Type B pancreatic cell (in vitro differentiated cells): ENCODE measurements at regions not wholly inside any gene's neighbourhood (a gene's known extent, or its start where the extent isn't known, plus 50 kb on each side); places are given as distances from the start of the nearest gene placed in this dataset.
"Not testable (repeated sequence)": the region's sequence is repeated elsewhere in the genome, so short reads cannot be mapped to it uniquely, and the experiment has no call there.

Experiments used
- DNase-seq: peaks from one replicate; pipeline ENCODE4 v3.0.0; 2021; ENCODE audit warnings: mixed read lengths; ENCODE audit not compliant: unreplicated experiment; ENCODE audit errors: extremely low spot score
- H3K27ac Mint-ChIP-seq: 2 replicates; pipeline ENCODE4 v1.8.0; 2021; ENCODE audit warnings: mild to moderate bottlenecking, mixed read lengths
- H3K27me3 Mint-ChIP-seq: 2 replicates; pipeline ENCODE4 v1.8.0; 2021; ENCODE audit warnings: mixed read lengths
- H3K36me3 Mint-ChIP-seq: 2 replicates; pipeline ENCODE4 v1.8.0; 2021; ENCODE audit warnings: mixed read lengths
- H3K4me1 Mint-ChIP-seq: one replicate; pipeline ENCODE4 v1.8.0; 2021; ENCODE audit warnings: mixed read lengths; ENCODE audit not compliant: unreplicated experiment
- H3K4me3 Mint-ChIP-seq: 2 replicates; pipeline ENCODE4 v1.8.0; 2021; ENCODE audit warnings: mild to moderate bottlenecking, mixed read lengths
- H3K9me3 Mint-ChIP-seq: 2 replicates; pipeline ENCODE4 v1.8.0; 2021; ENCODE audit warnings: mixed read lengths
- TF ChIP-seq, protein P1 (sequence below): fragments of 200-600 bp; sonication (generic); conservative IDR thresholded peaks from 2 replicates; pipeline ENCODE4 v1.5.0; 2021; ENCODE audit warnings: antibody characterized with exemption, mild to moderate bottlenecking

DNA sequence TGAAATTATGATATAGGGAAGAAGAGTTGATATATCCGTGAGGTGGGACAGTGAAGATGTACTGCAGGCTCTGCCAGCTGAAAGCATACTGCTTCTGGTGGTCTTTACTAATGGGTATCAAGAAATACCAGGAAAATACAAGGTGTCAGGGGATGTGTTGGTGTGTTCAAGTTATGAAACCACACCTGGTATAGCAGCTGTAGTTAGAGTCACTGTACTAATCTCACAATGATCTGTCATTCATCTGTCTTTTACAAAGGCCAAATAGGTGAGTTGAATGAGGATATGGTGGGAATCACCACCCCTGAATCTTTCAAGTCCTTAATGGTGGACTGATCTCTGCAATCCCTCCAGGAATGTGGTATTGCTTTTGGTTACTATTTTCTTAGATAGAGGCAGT, 152.7 kb downstream of the NFKBIZ start:
- Mint-ChIP-seq H3K4me3 (no peak overlapping the region), H3K27me3 (no peaks in the 10 kb centered on the region), H3K27ac (no peak overlapping the region), H3K9me3 (peaks cover 11% of the 10 kb centered on the region), H3K36me3 (no peaks in the 10 kb centered on the region), H3K4me1 (peaks cover 6% of the 10 kb centered on the region)
- TF ChIP-seq, protein P1, sequence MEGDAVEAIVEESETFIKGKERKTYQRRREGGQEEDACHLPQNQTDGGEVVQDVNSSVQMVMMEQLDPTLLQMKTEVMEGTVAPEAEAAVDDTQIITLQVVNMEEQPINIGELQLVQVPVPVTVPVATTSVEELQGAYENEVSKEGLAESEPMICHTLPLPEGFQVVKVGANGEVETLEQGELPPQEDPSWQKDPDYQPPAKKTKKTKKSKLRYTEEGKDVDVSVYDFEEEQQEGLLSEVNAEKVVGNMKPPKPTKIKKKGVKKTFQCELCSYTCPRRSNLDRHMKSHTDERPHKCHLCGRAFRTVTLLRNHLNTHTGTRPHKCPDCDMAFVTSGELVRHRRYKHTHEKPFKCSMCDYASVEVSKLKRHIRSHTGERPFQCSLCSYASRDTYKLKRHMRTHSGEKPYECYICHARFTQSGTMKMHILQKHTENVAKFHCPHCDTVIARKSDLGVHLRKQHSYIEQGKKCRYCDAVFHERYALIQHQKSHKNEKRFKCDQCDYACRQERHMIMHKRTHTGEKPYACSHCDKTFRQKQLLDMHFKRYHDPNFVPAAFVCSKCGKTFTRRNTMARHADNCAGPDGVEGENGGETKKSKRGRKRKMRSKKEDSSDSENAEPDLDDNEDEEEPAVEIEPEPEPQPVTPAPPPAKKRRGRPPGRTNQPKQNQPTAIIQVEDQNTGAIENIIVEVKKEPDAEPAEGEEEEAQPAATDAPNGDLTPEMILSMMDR = no peak
- DNase-seq = no peak

DNA sequence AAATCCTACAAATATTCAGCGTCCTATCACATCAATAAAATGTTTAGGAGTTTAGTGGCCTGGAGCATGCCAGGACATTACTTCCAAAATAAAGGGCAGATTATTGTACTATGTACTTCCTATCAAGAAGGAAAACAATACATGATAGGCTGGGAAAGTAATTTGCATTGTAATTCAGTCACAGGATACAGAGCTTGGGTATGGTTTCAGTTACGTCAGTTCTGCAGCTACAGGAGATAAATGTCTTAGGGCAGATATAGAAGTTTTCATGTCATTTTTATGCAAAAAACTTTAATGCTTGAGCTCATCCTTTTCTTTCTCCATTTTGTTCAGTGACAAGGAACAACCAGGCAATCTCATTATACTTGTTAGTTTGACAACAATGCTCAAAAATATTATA, 155.2 kb downstream of the NFKBIZ start:
- no peak overlapping the region for H3K4me3 Mint-ChIP-seq
- peaks cover under 1% of the 10 kb centered on the region for H3K4me1 Mint-ChIP-seq
- no peaks in the 10 kb centered on the region for H3K36me3 Mint-ChIP-seq
- TF ChIP-seq, protein P1 = no peak
- H3K27ac Mint-ChIP-seq = no peak overlapping the region
- no peaks in the 10 kb centered on the region for H3K27me3 Mint-ChIP-seq
- DNase-seq = no peak
- peaks cover 11% of the 10 kb centered on the region for H3K9me3 Mint-ChIP-seq

DNA sequence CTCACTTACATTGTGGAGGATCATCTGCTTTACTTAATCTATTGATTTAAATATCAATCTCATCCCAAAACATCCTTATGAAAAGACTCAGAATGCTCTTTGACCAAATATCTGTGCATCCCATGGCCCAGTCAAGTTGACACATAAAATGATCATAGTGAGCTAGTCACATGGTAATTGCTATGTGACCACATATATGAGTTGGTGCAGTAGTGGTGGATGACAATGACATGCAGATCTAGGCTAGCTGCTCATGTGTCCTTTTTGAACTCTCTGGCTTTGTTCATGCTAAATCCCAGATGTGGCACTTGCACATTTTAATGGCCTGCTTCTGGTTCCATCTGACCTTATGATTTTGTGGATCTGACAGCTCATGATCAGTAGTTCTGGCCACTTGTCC, 156.2 kb downstream of the NFKBIZ start:
- H3K4me3 Mint-ChIP-seq = no peak overlapping the region
- no peaks in the 10 kb centered on the region for H3K36me3 Mint-ChIP-seq
- H3K9me3 Mint-ChIP-seq = peaks cover 11% of the 10 kb centered on the region
- TF ChIP-seq, protein P1 = no peak
- H3K4me1 Mint-ChIP-seq = no peaks in the 10 kb centered on the region
- no peak overlapping the region for H3K27ac Mint-ChIP-seq
- DNase-seq = no peak
- no peaks in the 10 kb centered on the region for H3K27me3 Mint-ChIP-seq

DNA sequence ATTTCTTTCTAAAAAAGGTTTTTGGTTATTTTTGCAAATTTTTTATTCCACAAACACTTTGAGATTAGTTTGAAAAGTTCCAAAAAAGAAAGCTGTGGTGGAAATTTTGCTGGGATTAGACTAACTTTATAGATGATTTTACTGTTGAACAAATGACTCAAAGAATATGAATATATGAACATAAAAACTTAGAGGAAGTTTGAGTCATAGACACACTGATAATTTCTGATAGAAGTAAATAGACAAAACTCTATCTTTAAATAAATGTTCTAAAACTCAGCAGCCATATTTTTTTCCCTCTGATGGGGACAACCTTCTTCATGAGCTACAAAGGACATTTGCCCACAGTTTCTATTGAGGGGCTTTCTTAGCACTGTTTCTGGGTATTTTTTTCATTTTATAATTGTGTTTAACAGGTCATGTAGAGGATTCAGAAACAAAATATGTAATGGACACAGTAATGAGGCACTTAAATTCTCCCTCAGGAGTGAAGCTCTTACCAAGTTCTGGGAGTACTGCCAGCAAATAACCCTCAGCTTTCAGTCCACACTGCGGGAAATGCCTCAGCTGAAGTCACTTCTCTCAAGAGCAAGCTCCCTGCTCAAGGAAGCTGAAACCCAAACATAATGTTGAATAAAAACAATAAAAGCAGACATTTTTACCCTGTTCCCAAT, 157.6 kb downstream of the NFKBIZ start:
- H3K36me3 Mint-ChIP-seq = no peaks in the 10 kb centered on the region
- TF ChIP-seq, protein P1 = no peak
- H3K4me1 Mint-ChIP-seq = no peaks in the 10 kb centered on the region
- no peak overlapping the region for H3K27ac Mint-ChIP-seq
- peaks cover 15% of the 10 kb centered on the region for H3K9me3 Mint-ChIP-seq
- H3K27me3 Mint-ChIP-seq = peaks cover 5% of the 10 kb centered on the region
- H3K4me3 Mint-ChIP-seq = no peak overlapping the region
- no peak for DNase-seq

DNA sequence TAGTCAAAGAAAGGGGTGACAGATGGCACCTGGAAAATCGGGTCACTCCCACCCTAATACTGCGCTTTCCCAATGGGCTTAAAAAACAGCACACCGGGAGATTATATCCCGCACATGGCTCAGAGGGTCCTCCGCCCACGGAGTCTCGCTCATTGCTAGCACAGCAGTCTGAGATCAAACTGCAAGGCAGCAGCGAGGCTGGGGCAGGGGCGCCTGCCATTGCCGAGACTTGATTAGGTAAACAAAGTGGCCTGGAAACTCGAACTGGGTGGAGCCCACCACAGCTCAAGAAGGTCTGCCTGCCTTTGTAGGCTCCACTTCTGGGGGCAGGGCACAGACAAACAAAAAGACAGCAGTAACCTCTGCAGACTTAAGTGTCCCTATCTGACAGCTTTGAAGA, 159.1 kb downstream of the NFKBIZ start:
- not testable (repeated sequence) for H3K27me3 Mint-ChIP-seq, DNase-seq, H3K4me1 Mint-ChIP-seq, H3K4me3 Mint-ChIP-seq, H3K27ac Mint-ChIP-seq, H3K36me3 Mint-ChIP-seq
- H3K9me3 Mint-ChIP-seq = peaks cover 15% of the 10 kb centered on the region

DNA sequence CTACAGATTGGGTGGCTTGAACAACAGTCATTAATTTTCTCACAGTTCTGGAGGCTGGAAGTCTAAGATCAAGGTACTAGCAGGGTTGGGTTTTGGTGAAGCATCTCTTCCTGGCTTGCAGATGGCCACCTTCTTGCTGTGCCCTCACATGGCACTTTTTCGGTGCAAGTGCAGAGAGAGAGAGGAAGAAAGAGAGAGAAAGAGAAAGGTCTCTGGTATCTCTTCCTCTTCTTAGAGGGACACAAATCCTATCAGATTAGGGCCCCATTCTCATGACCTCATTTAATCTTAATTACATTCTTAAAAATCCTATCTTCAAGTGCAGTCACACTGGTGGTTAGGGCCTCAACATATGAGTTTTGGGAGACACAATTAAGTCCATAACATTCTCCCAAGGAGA, 167.1 kb downstream of the NFKBIZ start:
- H3K27me3 Mint-ChIP-seq = no peaks in the 10 kb centered on the region
- DNase-seq = no peak
- no peak overlapping the region for H3K4me3 Mint-ChIP-seq
- no peaks in the 10 kb centered on the region for H3K36me3 Mint-ChIP-seq
- no peaks in the 10 kb centered on the region for H3K9me3 Mint-ChIP-seq
- H3K4me1 Mint-ChIP-seq = no peaks in the 10 kb centered on the region
- TF ChIP-seq, protein P1 = no peak
- no peak overlapping the region for H3K27ac Mint-ChIP-seq
